ENCODE measurements at regions not wholly inside any gene's neighbourhood (a gene's known extent, or its start where the extent isn't known, plus 50 kb on each side); places are given as distances from the start of the nearest gene placed in this dataset.

DNA sequence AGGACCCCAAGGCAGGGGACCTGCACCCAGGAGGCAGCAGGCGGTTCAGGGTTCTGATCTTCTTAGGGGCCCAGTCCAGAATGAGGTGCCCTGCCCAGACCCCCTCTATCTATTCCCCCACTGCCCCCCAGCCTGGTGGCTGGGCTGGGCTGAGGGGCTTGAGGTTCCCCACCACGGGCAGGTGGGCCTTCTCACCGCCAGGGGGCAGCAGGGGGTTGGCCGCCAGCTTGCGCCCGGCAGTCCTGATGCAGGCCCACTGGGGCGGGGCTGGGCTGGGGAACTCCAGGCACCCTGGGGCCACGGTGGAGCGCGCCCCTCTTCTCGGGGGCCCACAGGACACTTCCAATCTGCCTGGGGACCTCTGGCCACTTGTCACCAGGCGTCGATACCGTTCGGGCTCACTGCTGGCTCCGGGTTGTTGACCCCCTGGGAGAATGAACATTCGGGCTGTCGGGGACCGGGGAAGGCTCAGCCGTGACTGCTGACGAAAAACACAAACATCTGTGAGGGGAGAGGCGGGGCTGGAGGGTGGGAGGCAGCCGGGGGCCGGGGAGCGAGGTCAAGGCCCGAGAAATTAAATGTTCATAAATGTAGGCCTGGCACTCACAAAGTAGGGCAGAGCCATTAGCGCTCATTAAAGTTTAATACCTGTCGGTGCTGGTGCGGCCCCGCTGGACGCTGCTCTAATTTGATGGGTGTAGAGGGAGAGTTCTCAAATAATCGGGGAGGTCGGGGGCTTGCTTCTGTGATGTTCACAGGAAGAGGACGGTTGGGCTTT lies 219.3 kb upstream of the GSE1 start:
- no peak overlapping the region for H3K4me3 ChIP-seq (ENCODE audit: low read depth, low read length)

DNA sequence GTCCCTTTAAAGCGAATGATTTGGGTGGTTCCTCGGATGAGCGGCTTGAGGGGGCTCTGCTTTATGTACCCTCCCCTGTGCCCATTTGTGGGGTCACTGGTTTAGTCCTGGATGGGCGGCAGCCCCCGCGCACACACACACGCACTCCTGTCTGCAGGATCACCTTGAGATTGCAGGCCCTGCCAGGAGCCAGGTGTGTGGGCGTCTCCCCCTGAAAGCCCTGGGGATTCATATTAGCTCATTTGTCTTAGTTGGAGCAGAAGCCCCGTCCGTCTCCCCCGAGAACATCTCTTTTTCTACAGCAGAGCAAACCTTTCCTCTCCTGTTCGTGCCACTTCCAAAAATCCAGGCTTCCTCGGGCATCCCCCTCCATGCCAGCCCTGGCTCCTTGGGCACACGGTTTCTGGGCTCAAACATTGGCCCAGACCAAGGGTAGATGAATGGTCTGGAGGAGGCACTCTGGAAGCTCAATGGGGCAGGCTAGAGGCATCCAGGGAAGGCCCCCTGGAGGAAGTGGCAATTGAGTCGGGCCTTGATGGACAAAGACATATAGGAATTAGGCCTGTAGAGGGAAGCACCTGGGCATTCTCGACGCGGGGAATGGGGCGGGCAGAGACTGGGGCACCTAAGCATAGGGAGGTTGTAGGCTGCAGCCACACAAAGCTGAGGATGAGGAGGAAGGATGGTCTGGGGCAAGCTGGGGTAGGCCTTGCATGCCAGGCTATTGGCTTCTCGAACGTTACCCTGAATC lies 218.5 kb upstream of the GSE1 start:
- TF ChIP-seq, protein P1, sequence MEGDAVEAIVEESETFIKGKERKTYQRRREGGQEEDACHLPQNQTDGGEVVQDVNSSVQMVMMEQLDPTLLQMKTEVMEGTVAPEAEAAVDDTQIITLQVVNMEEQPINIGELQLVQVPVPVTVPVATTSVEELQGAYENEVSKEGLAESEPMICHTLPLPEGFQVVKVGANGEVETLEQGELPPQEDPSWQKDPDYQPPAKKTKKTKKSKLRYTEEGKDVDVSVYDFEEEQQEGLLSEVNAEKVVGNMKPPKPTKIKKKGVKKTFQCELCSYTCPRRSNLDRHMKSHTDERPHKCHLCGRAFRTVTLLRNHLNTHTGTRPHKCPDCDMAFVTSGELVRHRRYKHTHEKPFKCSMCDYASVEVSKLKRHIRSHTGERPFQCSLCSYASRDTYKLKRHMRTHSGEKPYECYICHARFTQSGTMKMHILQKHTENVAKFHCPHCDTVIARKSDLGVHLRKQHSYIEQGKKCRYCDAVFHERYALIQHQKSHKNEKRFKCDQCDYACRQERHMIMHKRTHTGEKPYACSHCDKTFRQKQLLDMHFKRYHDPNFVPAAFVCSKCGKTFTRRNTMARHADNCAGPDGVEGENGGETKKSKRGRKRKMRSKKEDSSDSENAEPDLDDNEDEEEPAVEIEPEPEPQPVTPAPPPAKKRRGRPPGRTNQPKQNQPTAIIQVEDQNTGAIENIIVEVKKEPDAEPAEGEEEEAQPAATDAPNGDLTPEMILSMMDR (IDR thresholded peaks at IDR 0.05; ENCODE audit: borderline replicate concordance, insufficient read depth, low read depth, low read length) = no peak

More for the DNA sequence above, 219.3 kb upstream of the GSE1 start:
- TF ChIP-seq, protein P1 (IDR thresholded peaks at IDR 0.05; ENCODE audit: borderline replicate concordance, insufficient read depth, low read depth, low read length) = peak; percentile 97

DNA sequence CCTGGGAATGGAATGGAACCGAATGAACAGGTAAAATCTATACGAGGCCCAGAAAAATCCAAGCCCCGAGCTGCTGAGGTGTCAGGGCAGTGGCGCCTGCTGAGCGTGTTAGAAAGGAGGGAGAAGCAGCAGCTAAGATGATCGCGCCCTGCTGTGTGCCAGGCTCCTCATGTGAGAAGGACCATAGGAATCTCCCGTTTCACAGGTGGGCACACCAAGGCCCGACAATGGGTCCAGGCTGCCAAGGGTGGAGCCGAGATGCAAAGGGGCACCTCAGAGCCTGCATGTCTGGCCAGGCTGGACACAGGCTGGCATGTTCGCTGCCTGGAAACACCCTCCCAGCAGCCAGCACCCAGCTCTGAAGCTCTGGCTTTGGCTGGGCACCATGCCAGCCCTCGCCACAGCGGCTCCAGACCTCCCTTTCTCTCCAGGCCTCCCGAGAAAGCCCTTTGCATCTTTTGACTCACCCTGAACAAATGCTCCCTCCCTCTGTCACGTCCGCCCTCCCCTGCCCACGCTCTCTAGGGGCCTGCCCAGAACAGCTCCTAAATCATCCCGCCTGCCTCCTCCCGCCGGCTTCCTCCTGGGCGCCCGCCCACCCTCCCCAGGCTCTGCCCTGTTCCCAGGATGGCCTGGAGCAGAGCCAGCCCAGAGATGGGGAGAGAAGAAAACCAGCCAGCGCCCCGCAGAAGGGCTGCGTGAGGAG lies 217.8 kb upstream of the GSE1 start:
- no peak overlapping the region for H3K4me3 ChIP-seq (ENCODE audit: low read depth, low read length)
- TF ChIP-seq, protein P1 (IDR thresholded peaks at IDR 0.05; ENCODE audit: borderline replicate concordance, insufficient read depth, low read depth, low read length) = no peak

More for the DNA sequence above, 218.5 kb upstream of the GSE1 start:
- no peak overlapping the region for H3K4me3 ChIP-seq (ENCODE audit: low read depth, low read length)

DNA sequence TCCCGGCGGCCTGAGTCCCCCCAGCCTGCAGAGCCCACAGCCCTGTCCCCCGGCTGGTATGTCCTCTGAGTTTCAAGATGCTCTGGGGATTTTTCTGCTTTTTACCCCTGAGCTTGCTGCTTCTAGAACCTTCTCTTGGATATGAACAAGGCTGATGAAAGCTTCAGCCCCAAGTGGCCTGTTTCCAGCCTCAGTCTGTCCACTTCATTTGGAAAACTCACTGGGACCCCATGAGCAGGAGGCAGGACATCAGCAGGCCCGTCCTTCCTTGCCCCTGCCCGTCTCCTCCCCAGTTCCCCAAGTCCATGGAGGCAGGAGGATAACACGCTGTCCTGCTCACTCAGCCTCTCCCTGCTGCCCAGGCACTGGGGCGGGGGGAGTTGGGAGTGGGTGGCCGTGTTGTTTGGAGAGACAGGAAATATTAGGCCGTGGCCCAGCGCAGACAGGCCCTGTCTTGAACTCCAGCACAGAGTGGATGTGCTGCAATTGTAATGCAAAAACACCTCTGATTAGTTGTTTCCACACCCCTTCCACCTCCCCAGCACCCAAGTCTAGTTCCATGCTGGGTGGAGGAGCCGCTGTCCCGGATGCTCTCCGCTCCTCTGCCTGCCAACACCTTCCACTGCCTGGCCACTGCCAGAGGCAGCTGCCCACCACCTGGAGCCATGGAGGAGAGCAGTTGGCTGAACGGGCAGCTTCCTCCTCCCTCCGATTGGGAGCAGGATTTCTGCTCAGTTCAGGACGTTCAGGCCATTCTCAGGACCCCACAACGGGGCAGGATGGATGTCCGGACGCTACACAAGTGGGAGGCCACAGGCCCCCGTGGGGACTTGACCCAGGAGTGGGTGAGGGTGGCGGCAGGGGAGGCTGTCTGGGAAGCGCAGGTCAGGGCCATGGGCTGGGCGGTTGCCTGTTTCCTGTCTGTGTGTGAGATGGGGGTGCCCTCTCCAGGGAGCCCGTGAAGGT lies 216.9 kb upstream of the GSE1 start:
- H3K4me3 ChIP-seq (ENCODE audit: low read depth, low read length) = no peak overlapping the region
- TF ChIP-seq, protein P1 (IDR thresholded peaks at IDR 0.05; ENCODE audit: borderline replicate concordance, insufficient read depth, low read depth, low read length) = no peak

DNA sequence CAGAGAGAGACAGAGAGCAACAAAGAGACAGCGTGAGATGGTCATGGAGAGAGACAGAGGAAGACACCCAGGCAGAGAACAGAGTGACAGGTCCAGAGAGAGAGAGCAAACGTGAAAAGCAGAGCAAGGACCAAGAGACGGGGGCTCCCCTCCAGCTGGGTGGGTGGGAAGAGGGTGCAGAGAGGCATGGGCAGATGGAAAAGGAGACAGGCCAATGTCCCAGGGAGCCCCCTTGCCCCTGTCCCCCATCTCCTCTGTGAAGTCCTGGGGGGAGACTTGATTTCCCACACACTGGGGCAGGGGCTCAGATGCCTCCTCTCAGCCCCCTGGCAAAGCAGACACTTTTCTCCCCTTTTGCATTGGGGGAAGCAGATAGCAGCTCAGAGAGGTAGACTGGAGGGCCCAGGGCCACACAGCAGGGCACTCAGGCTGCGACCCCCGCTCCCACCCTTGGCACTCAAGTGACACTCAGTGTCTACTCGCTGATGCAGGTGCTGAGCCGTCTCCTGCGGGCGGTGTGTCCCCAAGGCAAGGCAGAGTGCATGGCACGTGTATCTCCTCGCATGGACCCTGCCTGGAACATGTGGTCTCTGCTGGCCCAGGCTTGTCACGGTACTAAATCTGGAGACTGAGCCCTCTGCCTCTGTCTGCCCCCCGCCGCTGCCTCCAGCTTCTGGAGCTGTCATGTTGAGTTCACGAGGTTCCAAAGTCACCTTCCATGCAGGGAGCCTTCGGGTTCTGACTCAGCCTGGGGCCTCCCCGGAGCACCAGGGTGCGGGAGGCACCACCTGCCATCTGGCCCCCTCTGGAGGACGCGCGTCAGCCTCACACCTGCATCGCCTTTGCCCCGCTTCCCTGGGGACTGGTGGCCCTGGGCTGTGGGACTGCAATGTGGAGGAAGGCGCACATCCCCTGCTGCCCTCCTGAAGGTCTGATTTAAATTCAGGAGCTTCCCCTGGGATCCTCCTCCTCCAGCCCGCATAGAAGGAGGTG lies 215.9 kb upstream of the GSE1 start:
- H3K4me3 ChIP-seq (ENCODE audit: low read depth, low read length) = no peak overlapping the region
- TF ChIP-seq, protein P1 (IDR thresholded peaks at IDR 0.05; ENCODE audit: borderline replicate concordance, insufficient read depth, low read depth, low read length) = peak; percentile 16; the same call in 1 of the 2 replicates

Measured in GM12875 (cell line).